Kasumi-1 (cell line): ENCODE measurements at regions not wholly inside any gene's neighbourhood (a gene's known extent, or its start where the extent isn't known, plus 50 kb on each side); places are given as distances from the start of the nearest gene placed in this dataset.
A peak's percentile ranks its signal among the peaks of the same experiment; 100 is the strongest.

Experiments used
- DNase-seq, 2 experiments: peaks; one replicate each; lab custom pipeline; 2025; lab: John Stamatoyannopoulos, UW

- no peak for DNase-seq
Observed at GRCh38 chr6:20313960-20314530, 87.6 kb upstream of the E2F3 start.

DNA sequence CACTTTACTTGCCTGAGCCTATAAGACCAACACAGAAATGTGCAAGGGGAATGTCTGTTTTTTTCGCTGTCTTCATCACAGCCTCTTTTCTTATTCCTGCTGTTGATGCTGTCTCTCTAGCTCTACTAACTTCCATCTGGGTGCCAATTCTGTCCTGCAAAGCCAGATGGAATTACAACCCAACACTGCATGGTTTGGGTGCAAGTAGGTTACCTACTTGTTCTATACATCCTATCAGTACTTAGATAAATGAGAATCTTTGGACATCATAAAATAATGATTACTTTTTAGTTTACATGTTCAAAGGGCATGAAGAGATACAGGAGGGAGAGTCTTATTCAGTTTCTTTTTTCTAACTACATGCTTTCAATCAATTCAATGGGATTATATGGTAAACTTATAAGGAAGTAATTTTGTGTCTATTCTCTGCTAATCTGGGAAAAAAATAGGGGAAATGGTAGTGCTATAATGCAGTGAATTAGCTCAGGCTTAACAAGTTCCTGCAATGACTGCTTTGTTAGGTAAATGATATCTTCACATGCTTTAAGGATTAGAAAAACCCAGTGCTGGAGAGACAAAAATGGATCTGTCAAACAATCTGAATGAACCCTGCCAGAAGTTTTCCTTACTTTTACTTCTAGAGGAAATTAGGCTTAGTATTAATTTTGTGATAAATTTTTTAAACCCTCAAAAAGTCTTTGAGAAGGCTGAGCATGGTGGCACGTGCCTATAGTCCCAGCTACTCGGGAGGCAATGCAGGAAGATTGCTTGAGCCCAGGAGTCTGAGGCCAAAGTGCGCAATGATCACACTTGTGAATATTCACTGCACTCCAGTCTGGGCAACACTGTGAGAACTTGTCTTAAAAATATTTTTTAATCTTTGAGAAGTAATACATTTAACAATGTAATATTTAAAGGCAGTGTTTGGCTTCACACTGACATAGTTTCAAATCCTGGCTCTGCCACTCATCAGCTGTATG, 86.5 kb upstream of the E2F3 start:
- DNase-seq = no peak

DNA sequence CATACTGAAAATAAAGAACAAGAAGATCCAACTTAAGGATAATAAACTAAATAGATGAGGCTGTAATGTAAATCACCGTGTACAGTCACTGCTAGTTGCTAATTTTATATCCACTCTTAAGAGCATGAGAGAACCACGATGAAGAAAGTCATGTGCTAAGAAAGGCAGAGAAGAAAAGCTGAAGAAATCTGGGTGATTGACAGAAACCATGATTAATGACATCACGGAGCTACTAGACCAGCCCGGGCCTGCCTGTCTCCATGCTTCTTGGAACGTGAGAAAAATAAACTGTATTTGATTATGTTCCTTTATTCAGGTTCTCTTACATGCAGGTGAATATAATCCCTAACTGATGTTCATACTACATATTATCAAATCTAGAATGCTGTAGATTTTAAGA, 84.2 kb upstream of the E2F3 start:
- DNase-seq = no peak

DNA sequence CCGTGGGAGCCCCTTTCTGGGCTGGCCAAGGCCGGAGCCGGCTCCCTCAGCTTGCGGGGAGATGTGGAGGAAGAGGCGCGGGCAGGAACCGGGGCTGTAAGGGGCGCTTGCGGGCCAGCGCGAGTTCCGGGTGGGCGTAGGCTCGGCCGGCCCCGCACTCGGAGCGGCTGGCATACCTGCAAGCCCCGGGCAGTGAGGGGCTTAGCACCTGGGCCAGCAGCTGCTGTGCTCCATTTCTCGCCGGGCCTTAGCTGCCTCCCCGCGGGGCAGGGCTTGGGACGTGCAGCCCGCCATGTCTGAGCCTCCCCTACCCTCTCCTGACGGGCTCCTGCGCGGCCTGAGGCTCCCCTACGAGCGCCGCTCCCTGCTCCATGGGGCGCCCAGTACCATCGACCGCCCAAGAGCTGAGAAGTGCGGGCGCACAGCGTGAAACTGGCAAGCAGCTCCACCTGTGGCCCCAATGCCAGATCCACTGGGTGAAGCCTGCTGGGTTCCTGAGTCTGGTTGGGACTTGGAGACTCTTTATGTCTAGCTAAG, 82.8 kb upstream of the E2F3 start:
- no peak for DNase-seq

GRCh38 chr6:20319520-20320357, 81.9 kb upstream of the E2F3 start:
- peak; percentile 71 to 75 for DNase-seq

DNA sequence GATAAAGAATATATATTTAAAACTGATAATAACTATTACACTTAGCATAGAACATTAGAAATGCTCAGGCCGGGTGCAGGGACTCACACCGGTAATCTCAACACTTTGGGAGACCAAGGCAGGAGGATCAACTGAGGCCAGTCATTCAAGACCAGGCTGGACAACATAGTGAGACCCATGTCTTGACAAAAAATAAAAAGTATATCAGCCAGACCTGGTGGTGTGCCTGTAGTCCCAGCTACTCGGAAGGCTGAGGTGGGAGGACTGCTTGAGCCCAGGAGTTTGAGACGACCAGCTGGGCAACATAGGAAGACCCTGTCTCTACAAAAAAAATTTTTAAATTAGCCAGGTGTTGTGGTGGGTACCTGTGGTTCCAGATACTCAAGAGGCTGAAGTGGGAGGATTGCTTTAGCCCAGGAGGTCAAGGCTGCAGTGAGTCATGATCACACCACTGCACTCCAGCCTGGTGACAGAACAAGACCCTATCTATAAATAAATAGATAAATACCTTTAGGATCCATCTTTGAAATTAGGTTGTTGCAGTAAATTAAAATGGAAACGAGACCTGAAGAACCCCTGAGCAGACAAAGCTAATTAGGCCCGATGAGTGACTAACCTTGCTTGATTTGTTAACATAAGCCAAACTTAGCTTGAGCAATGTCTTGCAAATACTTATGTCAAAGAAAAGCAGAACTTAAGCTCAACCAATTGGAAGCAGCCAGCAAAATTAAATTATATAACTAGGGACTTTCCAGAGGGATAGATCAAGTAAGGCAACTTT, 75.8 kb upstream of the E2F3 start:
- DNase-seq = peak; percentile 27 to 39

- no peak for DNase-seq
Observed at GRCh38 chr6:20326422-20326728, 75.3 kb upstream of the E2F3 start.

- DNase-seq = no peak
Observed at GRCh38 chr6:20327141-20327540, 74.5 kb upstream of the E2F3 start.

DNA sequence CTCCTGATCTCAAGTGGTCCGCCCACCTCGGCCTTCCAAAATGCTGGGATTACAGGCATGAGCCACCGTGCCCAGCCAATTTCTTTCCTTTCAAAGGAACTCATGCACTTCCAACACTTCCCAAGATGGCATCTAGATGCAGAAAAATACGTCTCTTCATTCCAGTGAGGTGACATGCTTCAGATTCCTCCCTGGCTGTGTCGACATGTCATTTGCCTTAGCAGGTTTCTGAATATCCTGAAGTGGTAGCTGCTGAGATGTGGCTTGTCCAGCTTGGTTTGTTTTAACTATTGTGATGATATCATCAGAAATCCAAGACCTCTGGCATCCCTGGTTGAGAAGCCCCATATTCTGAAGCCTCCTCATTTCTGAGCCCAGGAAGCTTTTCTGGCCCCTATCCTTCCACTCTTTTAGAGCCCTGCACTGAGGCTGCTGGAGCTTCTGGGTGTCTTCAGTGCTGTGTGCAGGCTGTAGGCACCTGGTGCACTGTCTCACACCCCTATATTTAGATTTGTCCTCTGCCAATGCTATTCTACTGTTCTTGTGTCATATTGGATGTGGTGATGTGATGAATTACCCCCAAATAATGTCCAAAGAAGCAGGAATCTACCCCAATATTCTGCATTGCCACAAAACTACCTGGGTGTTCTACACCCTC, 73.3 kb upstream of the E2F3 start:
- DNase-seq = no peak

- no peak for DNase-seq
Observed at GRCh38 chr6:20328924-20329300, 72.8 kb upstream of the E2F3 start.

DNA sequence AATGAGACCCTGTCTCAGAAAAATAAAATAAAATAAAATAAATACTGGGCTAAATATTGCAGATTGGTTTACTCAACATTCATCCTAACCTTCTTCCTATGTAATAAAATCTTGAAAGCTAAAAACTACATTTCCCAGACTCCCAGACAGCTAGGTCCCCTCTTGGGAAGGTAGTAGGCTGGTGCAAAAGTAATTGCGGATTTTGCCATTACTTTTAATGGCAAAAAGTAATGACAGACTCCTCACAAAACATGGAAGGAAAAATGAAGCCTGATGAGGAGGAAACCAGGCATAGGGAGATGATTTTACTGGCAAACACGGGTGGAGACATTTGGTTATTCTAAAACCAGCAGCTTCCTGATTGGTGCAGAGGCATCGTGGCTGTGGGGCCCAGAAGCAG, 70.6 kb upstream of the E2F3 start:
- no peak for DNase-seq

GRCh38 chr6:20331625-20332024, 70.1 kb upstream of the E2F3 start:
- DNase-seq = no peak

DNA sequence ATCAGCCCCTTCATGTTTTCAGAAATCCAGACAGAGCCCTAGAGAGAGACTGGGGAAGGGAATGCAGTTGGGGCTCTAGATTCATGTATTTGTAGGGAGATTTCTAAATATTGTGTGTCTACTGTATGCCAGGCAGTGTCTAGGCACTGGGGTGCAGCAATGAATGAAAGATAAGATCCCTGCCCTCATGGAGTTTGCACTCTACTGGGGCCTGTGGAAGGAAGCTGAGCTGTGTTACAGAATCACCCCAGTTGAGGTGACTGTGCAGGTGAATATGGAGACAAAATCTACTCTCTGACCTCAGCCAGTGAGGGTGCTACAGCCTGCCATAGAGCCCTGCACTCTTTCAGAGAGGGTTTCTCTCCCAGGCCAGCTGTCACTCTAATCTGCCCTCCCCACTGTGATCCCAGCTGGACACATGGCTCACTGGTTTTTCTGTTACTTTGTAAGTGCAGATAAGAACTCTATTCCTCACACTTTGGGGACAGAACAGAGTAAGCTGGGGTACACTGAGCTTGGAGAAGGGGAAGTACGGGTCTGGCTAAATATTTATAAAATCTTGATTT, 69.2 kb upstream of the E2F3 start:
- DNase-seq = no peak

GRCh38 chr6:20333721-20334269, 67.9 kb upstream of the E2F3 start:
- DNase-seq = no peak

DNA sequence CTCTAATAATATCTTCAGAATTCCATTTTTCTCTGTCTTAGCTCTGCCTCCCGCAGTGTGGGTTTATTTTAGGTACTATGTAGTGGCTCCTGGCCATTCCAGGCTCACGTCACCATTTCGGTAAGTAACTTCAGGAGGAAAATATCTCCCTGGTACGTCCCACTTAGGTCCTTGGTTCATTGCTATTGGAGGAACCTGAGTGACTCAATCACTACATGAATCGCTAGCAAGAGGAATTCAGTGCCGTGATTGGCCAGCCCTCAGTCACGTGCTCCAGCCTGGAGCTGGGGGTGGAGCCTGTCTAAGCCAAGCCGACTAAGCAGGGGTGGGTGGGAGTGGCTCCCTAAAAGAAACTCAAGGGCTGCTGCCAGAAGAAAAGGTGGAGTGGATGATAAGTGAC, 67.3 kb upstream of the E2F3 start:
- no peak for DNase-seq

DNA sequence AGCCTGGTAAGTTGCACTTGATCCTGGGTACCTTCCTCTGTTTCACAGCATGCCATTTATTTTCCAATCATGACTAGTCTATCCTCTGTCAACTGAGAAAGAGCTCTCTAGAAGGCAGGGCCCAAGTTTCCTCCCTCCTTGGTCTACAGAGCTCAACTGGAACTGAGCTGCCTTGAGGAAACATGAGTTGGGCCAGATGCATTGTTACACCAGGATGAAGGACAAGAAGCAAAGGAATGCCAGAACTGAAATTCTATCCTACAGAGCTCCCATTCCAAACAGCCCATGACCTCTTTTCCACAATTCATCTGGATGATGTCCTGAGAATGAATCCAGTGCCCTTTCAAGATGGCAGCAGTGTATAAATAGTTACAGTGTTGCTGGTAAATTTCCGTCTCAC, 66.7 kb upstream of the E2F3 start:
- no peak for DNase-seq

GRCh38 chr6:20335872-20336271, 65.8 kb upstream of the E2F3 start:
- DNase-seq = no peak

DNA sequence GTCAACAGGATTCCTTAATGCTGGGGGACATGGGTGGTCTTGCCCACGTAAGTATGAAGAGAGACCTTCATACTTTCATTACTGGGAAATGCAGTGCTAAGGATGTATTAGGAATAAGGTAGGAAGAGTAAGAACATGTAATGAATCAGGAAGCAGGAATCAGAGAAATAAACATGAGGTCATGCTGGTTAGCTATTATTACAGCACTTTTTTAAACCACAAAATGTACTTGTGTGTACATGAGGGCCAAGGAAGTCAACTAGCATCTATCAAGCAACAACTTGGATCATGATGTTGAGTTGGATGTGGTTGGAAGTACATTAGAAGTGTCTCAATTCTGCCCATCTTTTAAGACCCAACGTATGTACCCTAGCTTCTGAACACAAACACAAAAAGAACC, 63.5 kb upstream of the E2F3 start:
- no peak for DNase-seq

DNA sequence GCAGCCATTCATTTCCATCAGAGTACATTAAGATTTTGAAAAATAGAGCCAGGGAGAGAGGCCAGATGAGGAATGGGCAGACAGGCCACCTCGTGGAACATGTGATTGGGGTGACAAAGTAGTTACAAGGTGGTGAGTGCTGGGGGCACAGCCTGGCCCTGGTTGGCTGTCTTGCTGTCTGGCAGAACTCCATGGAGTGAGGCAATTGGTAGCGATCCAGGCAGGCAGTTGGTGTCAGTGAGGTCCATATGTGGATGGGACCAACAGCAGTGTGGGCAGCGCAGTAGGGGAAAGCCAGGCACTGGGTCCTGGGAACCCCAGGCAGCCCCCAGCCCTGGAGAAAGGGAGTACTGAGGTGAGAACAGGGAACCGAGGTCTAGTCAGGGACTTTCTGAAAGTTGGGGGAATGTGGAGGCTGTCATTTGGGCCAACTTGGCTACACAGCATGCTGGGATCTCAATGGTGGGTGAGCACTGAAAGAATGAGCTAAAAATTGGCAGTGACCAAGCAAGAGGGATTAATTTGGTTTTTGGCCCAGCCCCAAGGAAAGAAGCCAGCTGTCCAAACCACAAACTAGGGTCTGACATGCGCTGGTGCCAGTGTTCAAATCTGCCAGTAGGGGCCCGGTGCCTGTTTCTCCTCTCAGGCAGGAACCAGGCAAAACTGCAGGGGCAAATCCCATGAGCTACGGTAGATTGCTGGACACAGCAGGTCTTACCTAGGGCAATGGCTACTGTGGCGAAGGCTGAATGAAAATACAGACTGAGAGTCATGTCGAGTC, 61.4 kb upstream of the E2F3 start:
- DNase-seq = no peak

GRCh38 chr6:20341096-20341495, 60.6 kb upstream of the E2F3 start:
- DNase-seq = no peak
